GM21737 (cell line): ENCODE measurements at regions not wholly inside any gene's neighbourhood (a gene's known extent, or its start where the extent isn't known, plus 50 kb on each side); places are given as distances from the start of the nearest gene placed in this dataset.
"Not testable (repeated sequence)": the region's sequence is repeated elsewhere in the genome, so short reads cannot be mapped to it uniquely, and the experiment has no call there.

Experiments used
- ATAC-seq: cut with Tn5 transposase; IDR thresholded peaks from one replicate; pipeline ENCODE4 v1.9.1; 2021; ENCODE audit warnings: mild to moderate bottlenecking, moderate library complexity; ENCODE audit not compliant: unreplicated experiment

- ATAC-seq = no peak
These were observed 1570.0 kb upstream of the GOT2 start for GRCh38 chr16:60304066-60304465.

DNA sequence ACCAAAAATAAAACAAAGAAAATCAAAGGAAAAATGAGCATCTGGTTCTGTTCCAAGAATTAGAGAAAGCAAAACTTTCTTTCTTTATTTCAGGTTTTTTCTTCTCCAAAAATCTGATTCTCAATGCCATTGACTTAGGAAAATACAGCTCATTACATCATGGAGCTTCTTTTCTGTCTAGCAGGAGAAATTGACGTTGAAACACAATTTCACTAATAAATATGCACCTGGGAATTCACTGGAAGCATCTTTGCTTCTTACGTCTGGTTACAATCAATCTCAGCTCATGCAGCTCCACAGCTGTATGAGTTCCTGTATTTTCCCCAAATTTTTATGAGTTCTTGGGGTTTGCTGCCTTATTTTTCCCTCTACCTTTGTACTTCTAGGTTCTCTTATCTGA is 1568.6 kb upstream of the GOT2 start:
- ATAC-seq = no peak

DNA sequence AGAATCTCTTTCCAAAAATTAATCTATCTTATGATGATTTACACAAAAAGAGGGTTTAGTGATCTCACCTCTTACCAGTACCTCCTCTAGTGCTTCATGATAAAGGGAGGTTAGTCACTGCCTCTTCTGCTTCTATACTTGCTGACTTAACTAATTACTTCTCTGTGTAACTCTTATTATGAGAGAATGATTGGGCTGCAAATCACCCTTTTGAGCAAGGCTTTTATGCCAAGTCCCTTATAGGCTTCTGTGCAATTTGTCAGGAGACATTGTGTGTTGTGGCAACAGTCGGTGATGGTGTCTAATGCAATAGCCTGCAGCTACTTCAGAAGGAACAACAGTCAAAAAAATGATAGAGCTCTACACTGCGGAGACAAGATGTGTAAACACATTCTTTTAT is 1568.1 kb upstream of the GOT2 start:
- ATAC-seq = no peak

DNA sequence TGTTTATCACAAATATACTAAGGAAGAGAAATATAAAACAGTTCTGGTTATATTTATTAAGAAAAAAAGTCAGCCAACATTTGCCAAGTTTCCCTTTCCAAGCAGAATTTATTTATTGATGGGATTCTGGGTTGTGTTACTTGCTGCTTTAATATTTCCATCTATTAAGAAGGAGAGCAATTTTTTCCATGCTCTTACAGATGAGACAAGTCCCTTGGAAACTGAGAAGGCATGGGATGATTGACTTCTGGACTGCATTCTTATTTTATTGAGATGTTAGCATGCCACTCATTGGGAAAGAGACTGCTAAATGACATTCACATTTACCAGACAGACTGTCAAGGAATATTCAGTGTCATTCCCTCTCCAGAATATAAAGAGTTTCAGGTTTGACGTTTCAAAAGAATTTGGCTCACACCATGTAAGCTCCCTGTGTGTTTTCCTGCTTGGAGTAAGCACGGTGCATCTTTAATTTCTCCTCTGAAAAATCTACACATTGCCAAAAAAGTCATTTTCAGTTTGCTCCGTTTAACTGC is 1565.2 kb upstream of the GOT2 start:
- ATAC-seq = no peak

DNA sequence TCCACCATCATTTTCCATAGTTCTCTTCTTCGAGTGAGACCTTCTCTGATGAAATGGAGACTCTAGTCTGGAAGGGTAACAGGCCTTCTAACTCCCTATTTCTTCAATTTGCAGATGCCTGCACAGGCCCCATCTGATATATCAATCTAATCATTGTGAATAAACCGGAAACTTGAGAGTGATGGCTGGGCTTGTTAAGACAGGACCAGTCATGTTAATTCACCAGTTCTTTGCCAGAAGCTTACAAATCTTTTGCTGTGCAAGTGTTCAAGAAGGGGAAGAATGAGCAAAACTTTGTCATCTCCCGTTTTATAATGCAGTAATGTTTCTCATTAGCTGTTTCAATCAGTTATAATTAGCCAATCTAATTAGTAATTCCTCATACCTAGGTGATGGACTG is 1561.3 kb upstream of the GOT2 start:
- ATAC-seq = no peak

- no peak for ATAC-seq
These were observed 1551.7 kb upstream of the GOT2 start for GRCh38 chr16:60285794-60286193.

GRCh38 chr16:60279061-60279665 is 1545.0 kb upstream of the GOT2 start:
- ATAC-seq = no peak

DNA sequence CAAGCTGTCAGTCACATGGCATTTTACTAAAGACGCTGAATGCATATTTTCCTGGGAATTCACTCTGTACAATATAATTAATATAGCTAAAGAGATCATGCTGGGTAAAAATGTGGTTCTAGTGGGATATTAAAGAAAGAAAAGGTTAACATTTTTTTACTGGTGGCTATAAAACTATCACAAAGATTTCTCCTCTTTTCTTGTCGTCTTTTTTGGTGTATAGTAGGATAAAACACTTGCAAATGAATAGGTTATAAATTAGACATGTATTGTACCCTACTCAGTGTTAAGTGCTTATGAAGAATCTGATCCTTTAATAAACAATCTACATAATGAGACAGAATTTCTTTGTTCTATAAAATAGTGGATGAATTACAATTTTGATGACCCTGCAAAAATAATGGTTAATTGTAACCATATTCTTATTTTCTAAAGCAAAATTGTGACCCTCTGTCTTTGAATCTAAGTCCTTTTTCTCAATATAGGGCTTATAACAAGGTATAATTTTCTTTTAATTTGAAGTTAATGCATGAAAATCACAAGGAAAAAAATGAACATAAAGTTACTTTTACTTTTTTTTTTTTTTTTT is 1540.4 kb upstream of the GOT2 start:
- ATAC-seq = no peak

DNA sequence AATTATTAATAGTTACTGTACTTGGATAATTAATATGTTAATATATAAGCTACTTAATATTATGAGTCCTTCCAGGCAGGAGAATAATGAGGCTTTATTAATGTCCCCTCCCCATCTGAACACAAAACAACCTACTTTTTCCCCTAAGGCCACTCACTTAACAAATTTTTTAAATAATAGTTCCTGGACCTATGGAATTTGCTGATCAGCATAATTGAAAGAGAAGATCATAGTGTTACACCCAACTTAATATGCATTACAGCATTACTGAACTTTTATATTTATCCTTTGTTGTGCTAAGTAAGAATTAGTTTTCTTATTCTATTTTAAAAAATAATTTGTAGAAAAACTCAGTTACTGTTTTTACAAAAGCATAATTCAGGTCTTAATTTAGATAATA is 1537.7 kb upstream of the GOT2 start:
- ATAC-seq = no peak

GRCh38 chr16:60271025-60271771 is 1537.1 kb upstream of the GOT2 start:
- no peak for ATAC-seq

DNA sequence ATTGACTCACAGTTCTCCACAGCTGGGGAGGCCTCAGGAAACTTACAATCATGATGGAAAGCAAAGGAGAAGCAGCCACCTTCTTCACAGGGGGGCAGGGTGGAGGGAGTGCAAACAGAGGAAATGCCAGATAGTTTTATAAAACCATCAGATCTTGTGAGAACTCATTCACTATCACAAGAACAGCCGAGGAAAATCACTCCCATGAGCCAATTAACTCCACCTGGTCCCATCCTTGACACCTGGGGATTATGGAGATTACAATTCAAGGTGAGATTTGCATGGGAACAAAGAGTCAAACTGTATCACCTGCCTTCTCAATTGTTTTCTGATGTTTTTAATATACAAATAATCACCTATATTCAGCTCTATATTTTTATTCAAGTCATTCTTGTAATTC is 1527.3 kb upstream of the GOT2 start:
- no peak for ATAC-seq

DNA sequence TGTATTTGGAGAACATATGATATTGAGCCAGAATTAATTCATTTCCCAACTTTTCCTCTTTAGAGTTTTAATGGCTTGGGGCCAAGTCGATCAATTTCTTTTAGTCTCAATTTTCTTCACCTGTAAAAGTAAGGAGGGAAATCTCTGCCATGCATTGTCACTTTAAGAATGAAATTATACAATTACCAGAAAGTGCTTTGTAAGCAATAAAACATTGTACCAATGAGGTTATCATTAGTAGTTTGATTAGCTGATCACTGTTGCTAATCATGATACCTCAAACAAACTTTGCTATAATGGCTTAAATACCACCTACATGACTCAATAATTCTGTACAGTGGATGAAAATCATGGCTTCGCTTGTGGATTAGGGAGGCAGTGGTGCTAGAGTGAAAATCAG is 1525.8 kb upstream of the GOT2 start:
- ATAC-seq = no peak

DNA sequence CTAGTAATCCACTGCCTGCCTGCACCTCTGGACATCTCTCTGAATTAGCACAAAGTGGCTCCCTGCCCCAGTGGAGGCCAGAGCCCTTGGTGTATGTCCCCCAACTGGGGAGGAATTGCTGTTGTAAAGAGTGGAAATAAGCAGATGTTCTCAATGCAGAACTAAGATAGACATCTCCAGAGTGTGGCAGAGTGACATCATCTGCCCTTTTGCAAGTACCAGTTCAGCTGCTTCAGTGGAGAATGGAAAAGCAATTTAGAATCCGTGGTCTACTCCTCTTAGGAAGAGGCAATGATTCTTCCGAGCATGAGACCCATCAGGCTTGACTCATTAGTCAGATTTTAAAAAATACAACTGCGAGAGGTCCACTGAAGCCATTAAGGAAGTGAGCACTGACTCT is 1512.0 kb upstream of the GOT2 start:
- ATAC-seq = no peak

- ATAC-seq = no peak
These were observed 1507.6 kb upstream of the GOT2 start for GRCh38 chr16:60241671-60242070.

- ATAC-seq = no peak
These were observed 1496.5 kb upstream of the GOT2 start for GRCh38 chr16:60230666-60231065.

DNA sequence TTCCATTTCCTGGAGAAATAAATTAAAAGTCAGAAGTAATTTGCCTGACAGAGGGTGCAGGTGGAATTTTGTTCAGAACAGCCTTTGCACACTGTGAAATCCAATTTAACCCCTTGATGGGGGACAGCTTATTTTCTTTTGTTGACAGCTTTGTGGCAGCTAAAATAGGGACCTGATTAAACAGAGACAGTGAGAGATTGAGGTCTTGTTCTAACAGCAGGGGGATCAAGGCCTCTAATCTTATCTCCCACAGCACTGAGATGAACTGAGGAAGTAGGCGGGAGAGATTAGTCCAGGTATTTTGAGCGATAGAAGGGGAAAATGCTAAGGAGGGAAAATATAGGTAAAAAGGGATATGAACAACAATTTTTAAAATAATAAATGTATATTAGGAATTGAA is 1491.4 kb upstream of the GOT2 start:
- ATAC-seq = no peak

DNA sequence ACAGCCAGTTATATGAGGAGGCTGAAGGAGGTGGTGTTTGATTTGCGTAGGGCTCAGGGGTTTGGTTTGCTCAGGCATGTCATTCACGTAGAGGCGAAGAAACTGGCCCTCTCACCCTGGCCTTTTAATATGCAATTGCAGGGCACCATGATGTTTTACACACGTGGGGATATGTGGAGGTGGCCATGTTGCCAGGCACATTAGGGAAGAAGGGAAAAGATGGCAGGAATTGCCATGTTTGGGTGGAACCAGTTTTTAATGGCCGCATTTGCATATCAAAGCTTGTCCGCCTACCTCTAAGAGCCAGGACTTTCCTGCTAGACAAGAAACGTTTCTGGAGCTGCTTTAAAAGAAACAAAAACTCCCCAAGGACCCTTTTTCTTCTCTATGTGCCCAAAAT is 1483.7 kb upstream of the GOT2 start:
- no peak for ATAC-seq

- no peak for ATAC-seq
These were observed 1480.2 kb upstream of the GOT2 start for GRCh38 chr16:60214311-60214710.

- ATAC-seq = no peak
These were observed 1472.4 kb upstream of the GOT2 start for GRCh38 chr16:60206516-60206915.

GRCh38 chr16:60204181-60204580 is 1470.1 kb upstream of the GOT2 start:
- ATAC-seq = no peak

- no peak for ATAC-seq
These were observed 1469.5 kb upstream of the GOT2 start for GRCh38 chr16:60203525-60204124.

GRCh38 chr16:60200729-60201128 is 1466.6 kb upstream of the GOT2 start:
- ATAC-seq = not testable (repeated sequence)
